ENCODE measurements at regions not wholly inside any gene's neighbourhood (a gene's known extent, or its start where the extent isn't known, plus 50 kb on each side); places are given as distances from the start of the nearest gene placed in this dataset.

DNA sequence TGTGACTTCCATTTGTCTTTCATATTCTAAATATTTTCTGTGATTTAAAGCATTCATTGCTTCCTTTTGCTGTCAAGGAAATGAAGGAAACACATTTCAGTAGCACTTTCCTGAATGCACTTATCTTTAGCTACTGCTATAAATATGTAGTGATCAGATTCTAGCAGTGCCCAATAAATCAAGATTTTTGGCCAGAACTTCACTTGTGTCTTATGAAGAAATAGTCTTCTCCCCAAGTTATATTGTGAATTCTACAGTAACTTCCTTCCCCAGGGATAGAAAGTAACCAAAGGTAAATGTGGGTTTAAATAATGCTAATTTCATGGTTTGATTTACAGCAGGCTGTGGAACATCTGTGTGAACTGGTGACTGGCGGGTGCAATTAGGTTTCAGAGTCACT lies 77.9 kb downstream of the DMRT2 start:
- ChIA-PET CTCF (interaction anchor here (0.5 kb wide), 1 partner anchor 38 kb away, joined by 3 read pairs; no protein-coding TSS in a partner anchor), POLR2A (no interaction called here)
- Histone ChIP-seq H3K27me3 (ENCODE audit: insufficient read depth) (no peaks in the 10 kb centered on the region), H3K9me2 (no peaks in the 10 kb centered on the region), H4K20me1 (ENCODE audit: insufficient read depth) (no peaks in the 10 kb centered on the region), H3K9ac (no peak overlapping the region), H3K36me3 (replicated peaks in 1 of 2; ENCODE audit: control insufficient read depth in 1 of 2, insufficient read depth in 2 of 2, low read length in 1 of 2) (no peaks in the 10 kb centered on the region), H3K4me1 (ENCODE audit: control insufficient read depth in 1 of 2, insufficient read depth in 2 of 2, low read depth in 1 of 2, low read length in 1 of 2) (no peaks in the 10 kb centered on the region), H3K4me3 (ENCODE audit: low read depth in 2 of 2, low read length in 1 of 2) (no peak overlapping the region), H3K79me2 (ENCODE audit: insufficient read depth) (no peaks in the 10 kb centered on the region), H3F3A (replicated peaks; ENCODE audit: insufficient read depth) (no peaks in the 10 kb centered on the region), H3K9me3 (no peaks in the 10 kb centered on the region), H3K4me2 (no peak overlapping the region), H3K27ac (ENCODE audit: low read depth in 2 of 2, low read length in 1 of 2) (no peak overlapping the region), H2AFZ (ENCODE audit: low read depth) (no peak overlapping the region)
- WGBS (ENCODE audit: low lambda C conversion rate) = 20% methylated on average over 1 of the region's 1 CpG
- no peak for TF ChIP-seq FOSL2 (IDR thresholded peaks at IDR 0.05; ENCODE audit: borderline replicate concordance, low read depth)
- no peak for TF ChIP-seq RFX5 (IDR thresholded peaks at IDR 0.05; ENCODE audit: low read length)
- no peak for TF ChIP-seq FOXM1 (IDR thresholded peaks at IDR 0.05; ENCODE audit: low read depth)
- no peak for DNase-seq

DNA sequence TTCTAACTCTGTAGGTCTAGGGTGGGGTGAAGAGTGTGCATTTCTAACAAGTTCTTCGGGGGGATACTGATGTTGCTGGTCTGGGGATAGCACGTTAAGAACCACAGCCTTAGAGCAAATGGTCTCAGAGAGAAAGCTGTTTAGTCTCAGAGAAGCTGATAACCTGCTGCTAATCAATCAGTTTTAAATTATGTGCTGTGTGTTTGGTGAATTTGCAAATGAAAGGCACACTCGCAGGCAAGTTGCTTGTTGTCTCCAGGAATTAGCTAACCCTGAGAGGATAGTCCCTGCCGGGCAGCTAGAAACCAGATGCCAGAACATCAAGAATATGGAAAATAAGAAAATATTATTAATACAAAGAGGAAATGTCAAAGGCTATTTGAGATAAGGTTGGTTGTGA lies 79.2 kb downstream of the DMRT2 start:
- no peak for TF ChIP-seq SIN3A (IDR thresholded peaks at IDR 0.05; ENCODE audit: borderline replicate concordance, low read depth, low read length)
- no peaks in the 10 kb centered on the region for H4K20me1 ChIP-seq (ENCODE audit: insufficient read depth)
- H3K27ac ChIP-seq (ENCODE audit: low read depth in 2 of 2, low read length in 1 of 2) = no peak overlapping the region
- ChIA-PET POLR2A (no interaction called here), CTCF (no interaction called here)
- no peak overlapping the region for H3K9ac ChIP-seq
- no peak for DNase-seq
- H3F3A ChIP-seq (replicated peaks; ENCODE audit: insufficient read depth) = no peaks in the 10 kb centered on the region
- no peaks in the 10 kb centered on the region for H3K36me3 ChIP-seq (replicated peaks in 1 of 2; ENCODE audit: control insufficient read depth in 1 of 2, insufficient read depth in 2 of 2, low read length in 1 of 2)
- 1% methylated on average over 4 of the region's 4 CpGs for WGBS (ENCODE audit: low lambda C conversion rate)
- no peaks in the 10 kb centered on the region for H3K9me2 ChIP-seq
- H3K27me3 ChIP-seq (ENCODE audit: insufficient read depth) = no peaks in the 10 kb centered on the region
- no peak overlapping the region for H2AFZ ChIP-seq (ENCODE audit: low read depth)
- no peak overlapping the region for H3K4me3 ChIP-seq (ENCODE audit: low read depth in 2 of 2, low read length in 1 of 2)
- no peak overlapping the region for H3K4me2 ChIP-seq
- H3K4me1 ChIP-seq (ENCODE audit: control insufficient read depth in 1 of 2, insufficient read depth in 2 of 2, low read depth in 1 of 2, low read length in 1 of 2) = no peaks in the 10 kb centered on the region
- H3K79me2 ChIP-seq (ENCODE audit: insufficient read depth) = no peaks in the 10 kb centered on the region
- H3K9me3 ChIP-seq = no peaks in the 10 kb centered on the region

DNA sequence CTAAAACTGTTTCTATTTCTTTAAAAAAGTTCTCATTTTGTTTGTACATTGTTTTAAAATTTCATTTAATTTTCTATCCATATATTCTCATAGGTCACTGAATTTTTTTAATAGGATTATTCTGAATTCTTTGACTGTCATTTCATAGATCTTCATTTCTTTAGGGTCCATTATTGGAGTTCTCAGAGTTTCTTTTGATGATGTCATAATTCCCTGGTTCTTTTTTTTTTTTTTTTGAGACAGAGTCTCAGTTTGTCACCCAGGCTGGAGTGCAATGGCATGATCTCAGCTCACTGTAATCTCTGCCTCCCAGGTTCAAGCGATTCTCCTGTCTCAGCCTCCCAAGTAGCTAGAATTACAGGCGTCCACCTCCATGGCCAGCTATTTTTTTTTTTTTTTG lies 89.9 kb downstream of the DMRT2 start:
- Histone ChIP-seq H3K4me3 (ENCODE audit: low read depth in 2 of 2, low read length in 1 of 2) (no peak overlapping the region), H3K79me2 (ENCODE audit: insufficient read depth) (no peaks in the 10 kb centered on the region), H3K36me3 (replicated peaks in 1 of 2; ENCODE audit: control insufficient read depth in 1 of 2, insufficient read depth in 2 of 2, low read length in 1 of 2) (no peaks in the 10 kb centered on the region), H3K9ac (no peak overlapping the region), H3K4me2 (no peak overlapping the region), H2AFZ (ENCODE audit: low read depth) (no peak overlapping the region), H3K27me3 (ENCODE audit: insufficient read depth) (no peaks in the 10 kb centered on the region), H3K27ac (ENCODE audit: low read depth in 2 of 2, low read length in 1 of 2) (no peak overlapping the region), H3F3A (replicated peaks; ENCODE audit: insufficient read depth) (no peaks in the 10 kb centered on the region), H3K9me3 (no peaks in the 10 kb centered on the region), H3K4me1 (ENCODE audit: control insufficient read depth in 1 of 2, insufficient read depth in 2 of 2, low read depth in 1 of 2, low read length in 1 of 2) (no peaks in the 10 kb centered on the region), H3K9me2 (no peaks in the 10 kb centered on the region; the same call in 1 of the 2 replicates), H4K20me1 (ENCODE audit: insufficient read depth) (no peaks in the 10 kb centered on the region)
- ChIA-PET CTCF (no interaction called here), POLR2A (no interaction called here)
- no peak for DNase-seq
- 20% methylated on average over 2 of the region's 2 CpGs for WGBS (ENCODE audit: low lambda C conversion rate)
- no peak for TF ChIP-seq SMC3 (IDR thresholded peaks at IDR 0.05; ENCODE audit: low read depth, low read length)
- TF ChIP-seq RCOR1 (IDR thresholded peaks at IDR 0.05; ENCODE audit: low read length) = no peak
- no peak for TF ChIP-seq MXI1 (IDR thresholded peaks at IDR 0.05; ENCODE audit: low read depth, low read length)
- TF ChIP-seq TCF12 (IDR thresholded peaks at IDR 0.05) = no peak
- TF ChIP-seq, protein P1, sequence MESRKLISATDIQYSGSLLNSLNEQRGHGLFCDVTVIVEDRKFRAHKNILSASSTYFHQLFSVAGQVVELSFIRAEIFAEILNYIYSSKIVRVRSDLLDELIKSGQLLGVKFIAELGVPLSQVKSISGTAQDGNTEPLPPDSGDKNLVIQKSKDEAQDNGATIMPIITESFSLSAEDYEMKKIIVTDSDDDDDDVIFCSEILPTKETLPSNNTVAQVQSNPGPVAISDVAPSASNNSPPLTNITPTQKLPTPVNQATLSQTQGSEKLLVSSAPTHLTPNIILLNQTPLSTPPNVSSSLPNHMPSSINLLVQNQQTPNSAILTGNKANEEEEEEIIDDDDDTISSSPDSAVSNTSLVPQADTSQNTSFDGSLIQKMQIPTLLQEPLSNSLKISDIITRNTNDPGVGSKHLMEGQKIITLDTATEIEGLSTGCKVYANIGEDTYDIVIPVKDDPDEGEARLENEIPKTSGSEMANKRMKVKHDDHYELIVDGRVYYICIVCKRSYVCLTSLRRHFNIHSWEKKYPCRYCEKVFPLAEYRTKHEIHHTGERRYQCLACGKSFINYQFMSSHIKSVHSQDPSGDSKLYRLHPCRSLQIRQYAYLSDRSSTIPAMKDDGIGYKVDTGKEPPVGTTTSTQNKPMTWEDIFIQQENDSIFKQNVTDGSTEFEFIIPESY (IDR thresholded peaks at IDR 0.05; ENCODE audit: borderline replicate concordance, low read depth) = no peak
- TF ChIP-seq NRF1 (IDR thresholded peaks at IDR 0.05; ENCODE audit: low read depth, low read length) = no peak
- TF ChIP-seq, protein P2, sequence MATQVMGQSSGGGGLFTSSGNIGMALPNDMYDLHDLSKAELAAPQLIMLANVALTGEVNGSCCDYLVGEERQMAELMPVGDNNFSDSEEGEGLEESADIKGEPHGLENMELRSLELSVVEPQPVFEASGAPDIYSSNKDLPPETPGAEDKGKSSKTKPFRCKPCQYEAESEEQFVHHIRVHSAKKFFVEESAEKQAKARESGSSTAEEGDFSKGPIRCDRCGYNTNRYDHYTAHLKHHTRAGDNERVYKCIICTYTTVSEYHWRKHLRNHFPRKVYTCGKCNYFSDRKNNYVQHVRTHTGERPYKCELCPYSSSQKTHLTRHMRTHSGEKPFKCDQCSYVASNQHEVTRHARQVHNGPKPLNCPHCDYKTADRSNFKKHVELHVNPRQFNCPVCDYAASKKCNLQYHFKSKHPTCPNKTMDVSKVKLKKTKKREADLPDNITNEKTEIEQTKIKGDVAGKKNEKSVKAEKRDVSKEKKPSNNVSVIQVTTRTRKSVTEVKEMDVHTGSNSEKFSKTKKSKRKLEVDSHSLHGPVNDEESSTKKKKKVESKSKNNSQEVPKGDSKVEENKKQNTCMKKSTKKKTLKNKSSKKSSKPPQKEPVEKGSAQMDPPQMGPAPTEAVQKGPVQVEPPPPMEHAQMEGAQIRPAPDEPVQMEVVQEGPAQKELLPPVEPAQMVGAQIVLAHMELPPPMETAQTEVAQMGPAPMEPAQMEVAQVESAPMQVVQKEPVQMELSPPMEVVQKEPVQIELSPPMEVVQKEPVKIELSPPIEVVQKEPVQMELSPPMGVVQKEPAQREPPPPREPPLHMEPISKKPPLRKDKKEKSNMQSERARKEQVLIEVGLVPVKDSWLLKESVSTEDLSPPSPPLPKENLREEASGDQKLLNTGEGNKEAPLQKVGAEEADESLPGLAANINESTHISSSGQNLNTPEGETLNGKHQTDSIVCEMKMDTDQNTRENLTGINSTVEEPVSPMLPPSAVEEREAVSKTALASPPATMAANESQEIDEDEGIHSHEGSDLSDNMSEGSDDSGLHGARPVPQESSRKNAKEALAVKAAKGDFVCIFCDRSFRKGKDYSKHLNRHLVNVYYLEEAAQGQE (IDR thresholded peaks at IDR 0.05; ENCODE audit: low read depth, low read length) = no peak
- no peak for TF ChIP-seq RFX5 (IDR thresholded peaks at IDR 0.05; ENCODE audit: low read length)
- TF ChIP-seq, protein P3, sequence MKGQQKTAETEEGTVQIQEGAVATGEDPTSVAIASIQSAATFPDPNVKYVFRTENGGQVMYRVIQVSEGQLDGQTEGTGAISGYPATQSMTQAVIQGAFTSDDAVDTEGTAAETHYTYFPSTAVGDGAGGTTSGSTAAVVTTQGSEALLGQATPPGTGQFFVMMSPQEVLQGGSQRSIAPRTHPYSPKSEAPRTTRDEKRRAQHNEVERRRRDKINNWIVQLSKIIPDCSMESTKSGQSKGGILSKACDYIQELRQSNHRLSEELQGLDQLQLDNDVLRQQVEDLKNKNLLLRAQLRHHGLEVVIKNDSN (IDR thresholded peaks at IDR 0.05; ENCODE audit: borderline replicate concordance, low read depth) = no peak
- no peak for TF ChIP-seq FOXJ3 (CRISPR knock-in tag; IDR thresholded peaks at IDR 0.05)
- TF ChIP-seq JUND (IDR thresholded peaks at IDR 0.05) = no peak
- no peak for TF ChIP-seq POLR2AphosphoS5 (IDR thresholded peaks at IDR 0.05; ENCODE audit: low read depth, low read length)
- TF ChIP-seq FOSL2 (IDR thresholded peaks at IDR 0.05; ENCODE audit: borderline replicate concordance, low read depth) = no peak
- TF ChIP-seq RXRA (IDR thresholded peaks at IDR 0.05; ENCODE audit: borderline replicate concordance, low read depth) = no peak
- TF ChIP-seq EP300 (IDR thresholded peaks at IDR 0.05; ENCODE audit: borderline replicate concordance in 1 of 2, low read depth in 1 of 2, low read length in 1 of 2) = no peak
- TF ChIP-seq NFIC (IDR thresholded peaks at IDR 0.05; ENCODE audit: borderline replicate concordance) = no peak
- no peak for TF ChIP-seq RAD21 (IDR thresholded peaks at IDR 0.05; ENCODE audit: low read length)
